ENCODE measurements at regions not wholly inside any gene's neighbourhood (a gene's known extent, or its start where the extent isn't known, plus 50 kb on each side); places are given as distances from the start of the nearest gene placed in this dataset.
"Not testable (repeated sequence)": the region's sequence is repeated elsewhere in the genome, so short reads cannot be mapped to it uniquely, and the experiment has no call there.

GRCh38 chrX:73944563-73944908 lies 92.0 kb upstream of the XIST start:
- no peak for DNase-seq (ENCODE audit: low read depth in 2 of 2)

DNA sequence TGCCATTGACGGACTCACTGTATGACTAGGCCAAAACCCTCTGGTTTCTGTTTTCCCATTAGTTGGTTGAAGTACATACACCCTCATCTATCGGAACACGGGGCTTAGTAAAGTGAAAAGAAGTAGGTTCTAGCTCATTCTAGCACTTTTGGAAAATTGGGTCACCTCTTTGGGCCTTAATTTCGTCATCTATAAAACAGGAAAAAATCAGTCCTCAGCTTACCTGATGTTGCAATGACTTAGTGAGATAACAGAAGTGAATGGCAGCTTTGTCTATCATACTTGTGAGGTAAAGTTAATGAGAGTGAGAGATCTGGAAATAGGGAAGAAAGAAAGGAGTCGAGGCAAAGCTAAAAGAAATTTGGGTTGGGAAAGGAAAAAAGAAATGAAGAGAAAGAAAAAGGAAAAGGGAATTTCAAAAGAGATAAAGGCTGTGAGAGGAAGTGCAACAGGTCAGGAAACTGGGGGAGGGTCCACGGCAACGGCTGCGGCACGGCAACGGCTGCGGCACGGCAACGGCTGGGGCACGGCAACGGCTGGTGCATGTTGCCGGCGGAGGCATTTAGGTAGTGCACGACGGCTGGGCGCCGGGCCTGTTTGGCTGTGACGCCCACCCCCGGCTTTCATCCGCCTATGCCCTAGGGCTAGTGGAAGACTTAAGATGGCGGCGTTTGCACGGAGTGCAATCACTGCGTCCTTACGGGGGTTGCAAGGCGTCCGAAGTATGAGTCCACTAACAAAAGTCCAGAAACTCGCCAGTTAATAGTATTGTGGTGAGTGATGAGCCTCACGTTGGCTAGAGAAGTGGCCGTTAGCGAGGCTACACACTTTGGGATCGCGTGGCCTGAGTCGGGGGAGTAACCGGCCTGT lies 91.4 kb upstream of the XIST start:
- peak; percentile 68 to 79 for DNase-seq (ENCODE audit: low read depth in 2 of 2)

GRCh38 chrX:73940893-73941470 lies 88.5 kb upstream of the XIST start:
- DNase-seq (ENCODE audit: low read depth in 2 of 2) = no peak

GRCh38 chrX:73937843-73938242 lies 85.3 kb upstream of the XIST start:
- not testable (repeated sequence) for DNase-seq (ENCODE audit: low read depth in 2 of 2)

DNA sequence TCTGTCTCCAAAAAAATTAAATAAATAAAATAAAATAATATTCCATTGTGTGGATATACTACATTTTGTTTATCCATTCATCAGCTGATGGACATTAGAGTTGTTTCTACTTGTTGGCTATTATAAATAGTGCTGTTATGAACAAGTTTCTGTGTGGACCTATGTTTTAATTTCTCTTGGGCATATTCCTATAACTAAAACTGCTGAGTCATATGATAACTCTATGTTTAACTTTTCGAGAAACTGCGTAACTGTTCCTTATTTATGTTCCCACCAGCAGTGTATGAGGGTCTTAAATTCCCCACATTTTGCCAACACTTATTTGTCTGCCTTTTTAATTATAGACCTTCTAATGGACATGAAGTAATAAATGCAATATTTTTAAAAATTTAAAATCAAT lies 80.0 kb upstream of the XIST start:
- DNase-seq (ENCODE audit: low read depth in 2 of 2) = no peak

DNA sequence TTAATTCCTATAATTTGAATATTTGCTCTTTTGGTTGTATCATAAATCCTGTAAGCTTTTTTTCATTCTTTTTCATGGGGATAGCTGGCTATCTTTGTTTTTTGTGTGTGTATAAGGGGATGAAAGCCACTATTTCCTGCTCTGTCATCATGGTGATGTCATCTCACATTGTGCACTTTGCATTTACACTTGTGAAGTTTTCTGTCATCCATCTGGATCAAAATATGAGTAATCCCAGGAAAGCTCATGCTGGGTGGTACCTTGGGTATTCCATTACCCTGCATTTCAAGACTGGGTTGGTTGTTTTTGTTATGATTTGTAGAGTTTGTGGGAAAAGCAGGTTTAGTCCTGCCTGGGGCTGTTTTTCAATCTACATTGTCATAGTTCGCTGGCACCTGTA lies 77.8 kb upstream of the XIST start:
- DNase-seq (ENCODE audit: low read depth in 2 of 2) = no peak

GRCh38 chrX:73922856-73923455 lies 70.4 kb upstream of the XIST start:
- DNase-seq (ENCODE audit: low read depth in 2 of 2) = no peak

- no peak for DNase-seq (ENCODE audit: low read depth in 2 of 2)
Observed at GRCh38 chrX:73916931-73917667, 64.6 kb upstream of the XIST start.

DNA sequence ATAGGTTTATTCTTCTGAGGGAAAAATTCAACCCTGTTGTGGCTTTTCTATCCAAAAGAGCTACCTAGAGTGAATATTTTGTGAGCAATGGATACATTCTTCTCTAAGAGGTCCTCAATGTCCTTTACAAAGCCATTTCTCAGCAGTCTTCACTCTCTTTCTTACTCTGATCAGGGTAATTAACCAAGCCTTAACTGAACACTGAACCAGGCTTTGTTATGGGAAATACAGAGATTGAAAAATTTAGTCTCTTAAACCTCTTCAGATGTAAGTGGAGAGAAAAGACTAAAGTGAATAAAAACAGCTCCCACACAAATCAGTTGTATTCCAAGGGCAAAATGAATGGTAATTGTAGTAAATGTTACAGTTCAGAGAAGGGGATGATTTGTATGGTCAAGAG lies 64.0 kb upstream of the XIST start:
- no peak for DNase-seq (ENCODE audit: low read depth in 2 of 2)

- DNase-seq (ENCODE audit: low read depth in 2 of 2) = not testable (repeated sequence)
Observed at GRCh38 chrX:73914792-73915191, 62.3 kb upstream of the XIST start.

GRCh38 chrX:73913580-73913979 lies 61.1 kb upstream of the XIST start:
- no peak for DNase-seq (ENCODE audit: low read depth in 2 of 2)

DNA sequence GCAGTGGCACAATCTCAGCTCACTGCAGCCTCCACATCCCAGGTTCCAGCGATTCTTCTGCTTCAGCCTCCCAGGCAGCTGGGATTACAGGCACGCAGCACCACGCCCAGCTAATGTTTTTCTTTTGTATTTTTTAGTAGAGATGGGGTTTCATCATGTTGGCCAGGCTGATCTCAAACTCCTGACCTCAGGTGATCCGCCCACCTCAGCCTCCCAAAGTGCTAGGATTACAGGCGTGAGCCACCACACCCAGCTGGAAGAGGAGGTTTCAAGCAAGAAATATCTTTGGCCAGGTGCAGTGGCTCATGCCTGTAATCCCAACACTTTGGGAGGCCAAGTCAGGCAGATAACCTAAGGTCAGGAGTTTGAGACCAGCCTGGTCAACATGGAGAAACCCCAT lies 59.4 kb upstream of the XIST start:
- not testable (repeated sequence) for DNase-seq (ENCODE audit: low read depth in 2 of 2)

- DNase-seq (ENCODE audit: low read depth in 2 of 2) = not testable (repeated sequence)
Observed at GRCh38 chrX:73905749-73906374, 53.3 kb upstream of the XIST start.

DNA sequence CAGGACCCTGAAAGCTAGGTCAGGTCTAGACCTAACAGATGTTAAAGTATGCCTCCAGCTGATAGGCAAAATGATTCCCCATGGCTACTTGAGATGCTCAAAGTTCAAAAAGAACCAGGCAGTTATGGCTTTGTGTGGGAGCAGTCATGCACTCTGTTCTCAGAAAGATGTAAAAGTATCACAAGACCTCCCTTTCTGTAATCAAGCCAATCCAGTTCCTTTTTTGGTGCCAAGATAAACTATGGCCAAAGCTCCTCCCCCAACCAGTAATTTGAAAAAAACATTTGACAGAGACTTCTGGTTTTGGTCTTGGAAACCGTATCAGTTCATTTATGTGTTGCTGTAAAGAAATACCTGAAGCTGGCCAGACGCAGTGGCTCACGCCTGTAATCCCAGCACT lies 51.4 kb upstream of the XIST start:
- DNase-seq (ENCODE audit: low read depth in 2 of 2) = no peak

All from stimulated activated CD8-positive, alpha-beta memory T cell treated with anti-CD3 and anti-CD28 coated beads, Interleukin-15, amount 100 ng/mL, for 4 hours (primary cell).